ENCODE measurements at regions not wholly inside any gene's neighbourhood (a gene's known extent, or its start where the extent isn't known, plus 50 kb on each side); places are given as distances from the start of the nearest gene placed in this dataset.

DNA sequence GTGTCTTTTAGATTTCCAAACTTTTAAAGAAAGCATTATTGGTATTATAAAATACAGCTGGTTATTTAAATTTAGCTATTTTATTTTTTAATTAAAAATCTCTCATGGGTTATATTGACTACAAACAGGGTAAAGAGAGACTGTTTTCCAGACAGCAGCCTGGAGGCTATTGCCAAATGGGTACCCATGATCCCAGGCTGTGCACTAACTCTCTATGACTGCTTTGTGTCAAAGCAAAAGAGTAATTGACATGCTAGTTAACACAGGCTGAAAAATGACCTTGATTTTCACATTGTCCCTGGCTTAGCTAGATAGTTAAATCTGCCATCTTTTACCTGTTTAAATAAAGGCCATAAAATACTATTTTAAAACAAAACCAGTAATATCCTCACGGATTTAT is 589.7 kb downstream of the ANXA1 start:
- no peaks in the 10 kb centered on the region for H3K9me3 Mint-ChIP-seq (ENCODE audit: low read depth)
- ChIA-PET POLR2A (no interaction called here), CTCF (interaction anchor here (0.6 kb wide), 2 partner anchors 43 to 46 kb away, joined by 3 read pairs; no protein-coding TSS in a partner anchor)
- H3K27ac Mint-ChIP-seq, result no peak overlapping the region
- no peaks in the 10 kb centered on the region for H3K36me3 Mint-ChIP-seq (ENCODE audit: low read depth)
- no peaks in the 10 kb centered on the region for H3K27me3 Mint-ChIP-seq
- no peak overlapping the region for H3K4me3 Mint-ChIP-seq
- no peaks in the 10 kb centered on the region for H3K4me1 Mint-ChIP-seq
- DNase-seq (no peak), ATAC-seq (no peak)
- intact Hi-C loops (cut with DNase I, micrococcal nuclease), result no loop called here

DNA sequence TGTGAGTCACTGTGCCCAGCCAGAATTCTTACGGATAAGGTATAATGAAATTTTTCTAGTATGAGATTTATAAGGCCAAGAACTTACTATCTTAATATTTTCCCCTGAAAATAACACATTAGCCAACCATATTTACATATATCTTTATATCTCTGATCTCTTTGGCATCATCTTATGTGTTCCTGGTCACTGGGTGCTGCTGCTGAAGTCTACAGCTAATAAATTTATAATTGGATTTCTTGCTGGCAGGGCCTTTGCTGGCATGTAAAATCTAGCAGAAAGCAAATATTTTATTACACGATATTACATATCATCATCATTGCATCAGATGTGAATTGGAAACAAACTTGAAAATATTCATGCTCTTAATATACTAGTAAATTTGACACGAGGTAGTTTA is 590.7 kb downstream of the ANXA1 start:
- Mint-ChIP-seq H3K27me3 (no peaks in the 10 kb centered on the region), H3K9me3 (ENCODE audit: low read depth) (no peaks in the 10 kb centered on the region), H3K27ac (no peak overlapping the region), H3K4me3 (no peak overlapping the region), H3K36me3 (ENCODE audit: low read depth) (no peaks in the 10 kb centered on the region), H3K4me1 (no peaks in the 10 kb centered on the region)
- ATAC-seq (no peak), DNase-seq (no peak)
- POLR2A ChIA-PET, result no interaction called here
- intact Hi-C loops (cut with DNase I, micrococcal nuclease), result no loop called here
- CTCF ChIA-PET, result no interaction called here

DNA sequence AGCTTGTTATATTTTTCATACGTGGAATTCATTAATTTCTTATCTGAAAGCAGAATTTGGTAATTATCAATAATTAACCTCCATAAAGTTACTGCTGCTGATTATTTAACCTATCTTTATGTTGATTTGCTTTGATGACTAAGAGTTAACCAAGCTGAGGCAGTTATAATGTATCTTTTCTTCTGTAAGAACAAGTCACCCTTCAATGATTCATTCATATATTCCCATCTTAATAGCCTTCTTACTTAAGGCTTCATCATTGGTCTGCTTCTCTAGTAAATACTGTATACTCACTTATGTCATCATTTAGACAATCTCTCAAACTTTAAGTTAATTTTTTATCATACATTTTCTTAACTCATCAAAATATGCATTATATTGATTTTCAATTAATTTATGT is 592.2 kb downstream of the ANXA1 start:
- H3K9me3 Mint-ChIP-seq (ENCODE audit: low read depth), result no peaks in the 10 kb centered on the region
- ATAC-seq (no peak), DNase-seq (no peak)
- ChIA-PET POLR2A (no interaction called here), CTCF (no interaction called here)
- intact Hi-C loops (cut with DNase I, micrococcal nuclease), result no loop called here
- no peak overlapping the region for H3K4me3 Mint-ChIP-seq
- no peak overlapping the region for H3K27ac Mint-ChIP-seq
- no peaks in the 10 kb centered on the region for H3K36me3 Mint-ChIP-seq (ENCODE audit: low read depth)
- H3K27me3 Mint-ChIP-seq, result no peaks in the 10 kb centered on the region
- no peaks in the 10 kb centered on the region for H3K4me1 Mint-ChIP-seq

DNA sequence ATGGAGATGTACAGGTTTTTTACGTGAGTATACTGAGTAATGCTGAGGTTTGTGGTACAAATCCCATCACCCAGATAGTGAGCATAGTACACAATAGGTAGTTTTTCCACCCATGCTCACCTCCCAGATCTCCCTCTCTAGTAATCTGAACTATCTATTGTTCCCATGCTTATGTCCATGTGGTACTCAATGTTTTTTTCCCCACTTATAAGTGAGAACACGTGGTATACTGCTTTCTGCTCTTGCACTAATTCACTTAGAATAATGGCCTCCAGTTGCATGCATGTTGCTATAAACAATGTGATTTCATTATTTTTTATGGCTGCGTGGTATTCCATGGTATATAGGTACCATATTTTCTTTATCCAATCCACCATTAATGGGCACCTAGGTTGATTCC is 593.9 kb downstream of the ANXA1 start:
- DNase-seq, result no peak
- Mint-ChIP-seq H3K27ac (no peak overlapping the region), H3K9me3 (ENCODE audit: low read depth) (no peaks in the 10 kb centered on the region), H3K4me1 (no peaks in the 10 kb centered on the region), H3K36me3 (ENCODE audit: low read depth) (no peaks in the 10 kb centered on the region), H3K27me3 (no peaks in the 10 kb centered on the region), H3K4me3 (no peak overlapping the region)
- ATAC-seq, result no peak
- ChIA-PET POLR2A (no interaction called here), CTCF (no interaction called here)
- intact Hi-C loops (cut with DNase I, micrococcal nuclease), result no loop called here

DNA sequence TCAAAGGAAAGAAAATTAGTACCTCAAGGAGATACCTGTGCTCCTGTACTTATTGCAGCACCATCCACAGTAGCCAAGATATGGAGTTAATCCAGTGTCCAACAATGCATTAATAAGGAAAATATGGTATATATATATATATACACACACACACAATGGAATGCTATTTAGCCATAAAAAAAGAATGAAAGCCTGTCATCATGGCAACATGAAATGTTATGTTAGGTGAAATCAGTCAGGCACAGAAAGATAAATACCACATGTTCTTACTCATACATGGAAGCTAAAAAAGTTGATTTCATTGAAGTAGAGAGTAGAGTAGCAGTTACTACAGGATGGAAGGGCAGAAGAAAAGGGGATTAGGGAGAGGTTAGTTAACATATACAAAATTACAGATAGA is 601.5 kb downstream of the ANXA1 start:
- no peak overlapping the region for H3K27ac Mint-ChIP-seq
- H3K4me1 Mint-ChIP-seq, result no peaks in the 10 kb centered on the region
- CTCF ChIA-PET, result no interaction called here
- no peak for ATAC-seq
- no peaks in the 10 kb centered on the region for H3K36me3 Mint-ChIP-seq (ENCODE audit: low read depth)
- POLR2A ChIA-PET, result no interaction called here
- H3K27me3 Mint-ChIP-seq, result no peaks in the 10 kb centered on the region
- no peaks in the 10 kb centered on the region for H3K9me3 Mint-ChIP-seq (ENCODE audit: low read depth)
- DNase-seq, result no peak
- no peak overlapping the region for H3K4me3 Mint-ChIP-seq
- intact Hi-C loops (cut with DNase I, micrococcal nuclease), result no loop called here

DNA sequence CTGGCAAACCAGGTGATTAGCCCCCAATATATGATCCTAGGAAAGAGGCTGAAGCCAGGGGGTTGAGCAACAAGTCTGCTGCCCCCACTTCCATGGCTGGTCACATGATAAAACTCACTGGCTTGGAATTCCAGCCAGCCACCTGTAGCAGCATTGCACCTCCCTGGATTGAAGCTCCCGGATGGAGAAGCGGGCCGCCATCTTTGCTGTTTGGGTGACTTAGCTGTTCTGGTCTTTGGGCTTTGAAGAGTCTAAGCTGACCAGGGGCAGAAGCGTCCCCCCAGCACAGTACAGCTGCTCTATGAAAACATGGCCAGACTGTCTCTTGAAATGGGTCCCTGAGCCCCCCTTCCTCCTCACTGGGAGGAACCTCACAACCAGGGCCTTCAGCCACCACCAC is 610.2 kb downstream of the ANXA1 start:
- Mint-ChIP-seq H3K9me3 (ENCODE audit: low read depth) (peaks cover 1% of the 10 kb centered on the region), H3K27me3 (no peaks in the 10 kb centered on the region), H3K27ac (no peak overlapping the region), H3K4me1 (no peaks in the 10 kb centered on the region), H3K4me3 (no peak overlapping the region), H3K36me3 (ENCODE audit: low read depth) (no peaks in the 10 kb centered on the region)
- no peak for DNase-seq
- POLR2A ChIA-PET, result no interaction called here
- CTCF ChIA-PET, result interaction anchor here (0.8 kb wide), 1 partner anchor 127 kb away, joined by 3 read pairs; no protein-coding TSS in a partner anchor
- intact Hi-C loops (cut with DNase I, micrococcal nuclease), result no loop called here
- no peak for ATAC-seq

DNA sequence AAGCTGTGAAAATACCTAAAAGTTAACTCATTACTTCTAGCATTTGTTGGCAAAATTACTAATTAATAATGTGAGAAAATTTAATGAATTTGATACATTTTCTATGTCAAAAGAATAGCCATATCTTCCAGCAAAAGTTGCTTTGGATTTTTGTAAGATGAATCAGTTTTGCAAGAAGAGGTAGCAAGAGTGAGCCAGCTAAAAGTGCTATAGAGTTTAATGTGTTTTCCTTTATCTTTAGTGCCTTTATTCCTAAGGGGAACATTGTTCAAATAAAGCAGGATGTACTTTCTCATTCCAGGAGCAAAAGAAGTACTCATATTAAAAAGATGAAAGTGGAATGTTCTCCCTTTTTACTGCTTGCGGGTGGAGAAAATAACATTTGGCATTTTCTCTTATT is 622.2 kb downstream of the ANXA1 start:
- CTCF ChIA-PET, result no interaction called here
- Mint-ChIP-seq H3K4me1 (no peaks in the 10 kb centered on the region), H3K9me3 (ENCODE audit: low read depth) (no peaks in the 10 kb centered on the region), H3K27me3 (no peaks in the 10 kb centered on the region), H3K27ac (no peak overlapping the region), H3K36me3 (ENCODE audit: low read depth) (no peaks in the 10 kb centered on the region), H3K4me3 (no peak overlapping the region)
- intact Hi-C loops (cut with DNase I, micrococcal nuclease), result no loop called here
- no peak for DNase-seq
- no peak for ATAC-seq
- POLR2A ChIA-PET, result no interaction called here

DNA sequence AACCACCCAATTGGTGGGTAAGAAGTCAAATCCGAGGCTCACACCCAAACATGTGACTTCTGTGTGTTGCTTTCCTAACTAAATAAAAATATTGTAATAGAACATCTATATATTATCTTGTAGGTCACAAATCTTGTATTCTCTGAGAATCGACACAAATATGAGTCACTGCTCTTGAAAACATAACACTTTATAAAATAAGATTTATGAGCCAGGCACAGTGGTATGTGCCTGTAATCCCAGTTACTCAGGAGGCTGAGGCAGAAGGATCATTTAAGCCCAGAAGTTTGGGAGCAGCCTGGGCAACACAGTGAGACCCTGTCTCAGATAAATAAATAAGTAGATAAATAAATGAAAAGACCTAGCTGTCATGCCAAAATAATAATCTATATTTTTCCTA is 624.1 kb downstream of the ANXA1 start:
- Mint-ChIP-seq H3K4me1 (no peaks in the 10 kb centered on the region), H3K27me3 (no peaks in the 10 kb centered on the region), H3K36me3 (ENCODE audit: low read depth) (no peaks in the 10 kb centered on the region), H3K9me3 (ENCODE audit: low read depth) (no peaks in the 10 kb centered on the region), H3K4me3 (no peak overlapping the region), H3K27ac (no peak overlapping the region)
- CTCF ChIA-PET, result interaction anchor here (0.5 kb wide), 1 partner anchor 120 kb away, joined by 3 read pairs; no protein-coding TSS in a partner anchor
- POLR2A ChIA-PET, result no interaction called here
- ATAC-seq, result no peak
- intact Hi-C loops (cut with DNase I, micrococcal nuclease), result no loop called here
- no peak for DNase-seq

DNA sequence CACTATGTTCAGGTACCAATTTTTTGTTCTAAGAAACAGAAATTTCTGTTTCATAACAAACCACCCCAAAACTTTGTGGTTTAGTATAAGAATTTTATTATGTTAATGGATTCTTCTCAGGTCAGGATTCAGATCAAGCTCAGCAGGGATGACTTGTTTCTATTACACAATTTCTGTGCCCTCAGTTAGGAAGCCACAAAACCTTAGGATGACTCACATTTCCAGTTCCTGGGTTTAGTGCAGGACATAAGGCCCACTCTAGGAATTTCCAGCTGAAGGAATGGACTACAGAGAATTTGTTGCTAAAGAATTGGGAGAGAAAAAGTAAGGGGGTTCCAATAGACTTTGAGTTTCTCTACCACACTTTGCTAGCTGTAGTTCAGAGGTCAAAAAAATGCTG is 629.3 kb downstream of the ANXA1 start:
- no peak overlapping the region for H3K4me3 Mint-ChIP-seq
- H3K9me3 Mint-ChIP-seq (ENCODE audit: low read depth), result peaks cover 8% of the 10 kb centered on the region
- H3K4me1 Mint-ChIP-seq, result no peaks in the 10 kb centered on the region
- intact Hi-C loops (cut with DNase I, micrococcal nuclease), result no loop called here
- H3K27ac Mint-ChIP-seq, result no peak overlapping the region
- ATAC-seq (no peak), DNase-seq (no peak)
- no peaks in the 10 kb centered on the region for H3K27me3 Mint-ChIP-seq
- ChIA-PET CTCF (no interaction called here), POLR2A (no interaction called here)
- H3K36me3 Mint-ChIP-seq (ENCODE audit: low read depth), result no peaks in the 10 kb centered on the region

DNA sequence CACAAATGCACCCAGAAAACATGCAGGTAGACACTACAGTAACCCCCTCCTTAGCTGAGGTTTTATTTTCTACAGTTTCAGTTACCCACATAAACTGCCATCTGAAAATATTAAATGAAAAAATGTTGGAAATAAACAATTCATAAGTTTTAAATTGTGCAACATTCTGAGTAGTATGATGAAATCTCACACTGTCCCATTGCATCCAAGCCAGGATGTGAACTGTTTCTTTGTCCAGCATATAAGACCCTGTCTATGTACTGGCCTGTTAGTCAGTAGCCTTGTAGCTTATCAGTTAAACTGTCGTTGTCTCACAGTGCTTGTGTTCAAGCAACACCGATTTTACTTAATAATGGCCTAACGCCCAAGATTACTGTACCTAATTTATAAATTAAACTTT is 630.5 kb downstream of the ANXA1 start:
- H3K9me3 Mint-ChIP-seq (ENCODE audit: low read depth), result peaks cover 8% of the 10 kb centered on the region
- intact Hi-C loops (cut with DNase I, micrococcal nuclease), result no loop called here
- ChIA-PET CTCF (no interaction called here), POLR2A (no interaction called here)
- H3K27me3 Mint-ChIP-seq, result no peaks in the 10 kb centered on the region
- no peak for DNase-seq
- no peaks in the 10 kb centered on the region for H3K36me3 Mint-ChIP-seq (ENCODE audit: low read depth)
- H3K27ac Mint-ChIP-seq, result no peak overlapping the region
- H3K4me1 Mint-ChIP-seq, result no peaks in the 10 kb centered on the region
- H3K4me3 Mint-ChIP-seq, result no peak overlapping the region
- no peak for ATAC-seq

DNA sequence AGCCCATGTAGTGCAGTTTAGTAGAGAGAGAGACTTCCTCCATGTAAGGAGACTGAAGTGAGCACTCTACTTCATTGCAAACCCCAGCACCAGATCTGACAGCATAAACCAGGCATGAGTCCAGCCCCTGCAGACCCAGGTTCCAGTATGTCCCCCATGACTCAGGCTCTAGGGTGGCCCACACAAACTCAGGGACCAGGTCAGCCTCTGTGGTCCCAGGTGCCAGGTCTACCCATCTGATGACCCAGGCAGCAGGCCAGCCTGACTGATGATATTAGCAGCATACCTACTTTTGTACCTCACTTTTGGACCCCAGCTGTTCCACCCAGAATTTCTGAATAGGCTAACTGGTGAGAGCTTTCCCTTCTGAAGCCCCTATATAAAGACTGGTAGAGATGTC is 647.8 kb downstream of the ANXA1 start:
- Mint-ChIP-seq H3K4me3 (no peak overlapping the region), H3K4me1 (no peaks in the 10 kb centered on the region), H3K27ac (no peak overlapping the region), H3K9me3 (ENCODE audit: low read depth) (peaks cover 6% of the 10 kb centered on the region), H3K36me3 (ENCODE audit: low read depth) (no peaks in the 10 kb centered on the region), H3K27me3 (no peaks in the 10 kb centered on the region)
- DNase-seq (no peak), ATAC-seq (no peak)
- CTCF ChIA-PET, result no interaction called here
- intact Hi-C loops (cut with DNase I, micrococcal nuclease), result no loop called here
- POLR2A ChIA-PET, result no interaction called here

DNA sequence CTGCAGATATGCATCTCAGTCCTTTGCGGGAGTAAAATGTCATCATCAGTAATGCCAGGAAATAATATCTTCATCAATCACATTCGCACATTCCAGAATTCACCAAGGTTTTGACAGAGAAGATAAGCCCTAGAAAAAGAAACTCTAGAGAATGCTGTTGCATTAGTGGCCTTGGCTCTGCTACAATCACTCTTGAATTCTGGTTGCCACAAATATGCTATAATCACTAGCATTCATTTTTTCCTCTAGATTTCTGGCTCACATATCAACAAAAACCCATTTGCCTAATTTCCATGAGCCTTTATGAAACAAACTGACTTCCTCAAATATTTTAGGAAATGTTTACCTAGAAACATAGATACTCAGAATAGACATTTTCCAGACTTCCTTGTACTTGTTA is 653.4 kb downstream of the ANXA1 start:
- Mint-ChIP-seq H3K36me3 (ENCODE audit: low read depth) (no peaks in the 10 kb centered on the region), H3K9me3 (ENCODE audit: low read depth) (no peaks in the 10 kb centered on the region), H3K4me3 (no peak overlapping the region), H3K4me1 (no peaks in the 10 kb centered on the region), H3K27ac (no peak overlapping the region), H3K27me3 (no peaks in the 10 kb centered on the region)
- ATAC-seq, result no peak
- POLR2A ChIA-PET, result no interaction called here
- CTCF ChIA-PET, result interaction anchor here (0.5 kb wide), 1 partner anchor 313 kb away, joined by 3 read pairs; no protein-coding TSS in a partner anchor
- intact Hi-C loops (cut with DNase I, micrococcal nuclease), result no loop called here
- no peak for DNase-seq

DNA sequence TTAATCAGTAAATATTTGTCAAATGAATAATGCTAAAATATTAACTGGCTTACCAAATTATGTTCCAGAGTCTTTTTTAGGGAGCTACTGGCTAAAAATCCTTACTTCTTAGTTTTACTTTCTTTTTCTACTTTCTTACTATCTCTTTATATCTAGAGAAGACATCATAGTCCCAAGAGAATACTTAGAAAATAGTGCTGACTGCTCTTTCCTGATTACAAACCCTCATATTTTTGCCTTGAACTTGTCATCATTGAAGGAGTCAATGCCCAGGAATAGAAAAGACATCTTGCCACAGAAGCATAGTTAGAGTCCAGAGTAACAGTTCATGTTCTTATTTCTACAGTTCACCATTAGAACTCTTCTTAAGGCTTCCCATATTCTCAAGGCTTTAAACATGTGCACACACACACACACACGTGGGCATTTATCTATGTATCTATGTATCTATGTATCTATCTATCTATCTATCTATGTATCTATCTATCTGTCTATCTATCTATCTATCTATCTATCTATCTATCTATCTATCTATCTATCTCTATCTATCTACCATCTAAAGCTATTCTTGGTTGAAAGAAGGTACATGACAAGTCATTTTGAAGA is 654.3 kb downstream of the ANXA1 start:
- no peaks in the 10 kb centered on the region for H3K36me3 Mint-ChIP-seq (ENCODE audit: low read depth)
- H3K4me1 Mint-ChIP-seq, result no peaks in the 10 kb centered on the region
- intact Hi-C loops (cut with DNase I, micrococcal nuclease), result no loop called here
- H3K9me3 Mint-ChIP-seq (ENCODE audit: low read depth), result no peaks in the 10 kb centered on the region
- no peak overlapping the region for H3K27ac Mint-ChIP-seq
- no peaks in the 10 kb centered on the region for H3K27me3 Mint-ChIP-seq
- no peak overlapping the region for H3K4me3 Mint-ChIP-seq
- POLR2A ChIA-PET, result no interaction called here
- CTCF ChIA-PET, result interaction anchor here (0.5 kb wide), 1 partner anchor 312 kb away, joined by 3 read pairs; no protein-coding TSS in a partner anchor
- no peak for ATAC-seq
- no peak for DNase-seq

Data from activated CD4-positive, alpha-beta T cell treated with anti-CD3 and anti-CD28 coated beads for 36 hours (primary cell).